Activated naive CD4-positive, alpha-beta T cell (primary cell): ENCODE measurements at regions not wholly inside any gene's neighbourhood (a gene's known extent, or its start where the extent isn't known, plus 50 kb on each side); places are given as distances from the start of the nearest gene placed in this dataset.

Source experiments
- DNase-seq, 4 experiments: peaks; one replicate each; lab custom pipeline; 2025; lab: John Stamatoyannopoulos, UW

DNA sequence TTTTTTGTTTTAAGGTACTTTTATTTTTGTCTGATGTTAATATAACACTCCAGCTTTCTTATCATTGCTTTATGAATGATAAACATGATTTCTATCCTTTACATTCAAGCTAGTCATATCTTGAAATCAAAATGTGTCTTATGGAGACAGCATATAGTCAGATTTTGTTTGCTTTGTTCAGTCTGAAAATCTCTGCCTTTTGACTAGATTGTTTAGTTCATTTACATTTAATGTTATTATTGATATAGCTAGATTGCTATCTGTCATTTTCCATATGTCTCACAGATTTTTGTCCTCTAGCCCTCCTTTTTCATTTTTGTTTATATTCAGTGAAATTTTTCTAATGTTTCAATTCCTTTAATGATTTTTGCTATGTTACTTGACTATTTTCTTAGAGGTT, 332.8 kb downstream of the SMOC2 start:
- DNase-seq = no peak

DNA sequence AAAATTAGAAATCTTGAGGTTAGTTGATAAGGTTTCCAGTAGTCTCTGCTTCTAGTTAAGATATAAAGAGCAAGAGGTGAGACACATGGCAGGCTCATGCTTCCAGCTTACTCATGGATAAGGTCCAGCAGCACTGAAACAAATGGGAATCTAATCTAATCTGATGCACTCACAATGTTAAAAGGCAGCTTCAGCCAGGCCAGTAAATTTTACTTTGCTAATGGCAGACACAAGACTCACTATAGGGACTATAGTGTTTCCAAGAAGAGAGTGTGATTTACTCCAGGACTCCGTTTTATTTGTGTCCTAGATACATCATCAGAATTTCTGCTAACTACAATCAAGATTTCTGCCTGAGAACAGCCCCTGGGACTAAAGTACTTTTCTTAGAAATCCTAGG, 324.8 kb downstream of the SMOC2 start:
- DNase-seq = no peak

DNA sequence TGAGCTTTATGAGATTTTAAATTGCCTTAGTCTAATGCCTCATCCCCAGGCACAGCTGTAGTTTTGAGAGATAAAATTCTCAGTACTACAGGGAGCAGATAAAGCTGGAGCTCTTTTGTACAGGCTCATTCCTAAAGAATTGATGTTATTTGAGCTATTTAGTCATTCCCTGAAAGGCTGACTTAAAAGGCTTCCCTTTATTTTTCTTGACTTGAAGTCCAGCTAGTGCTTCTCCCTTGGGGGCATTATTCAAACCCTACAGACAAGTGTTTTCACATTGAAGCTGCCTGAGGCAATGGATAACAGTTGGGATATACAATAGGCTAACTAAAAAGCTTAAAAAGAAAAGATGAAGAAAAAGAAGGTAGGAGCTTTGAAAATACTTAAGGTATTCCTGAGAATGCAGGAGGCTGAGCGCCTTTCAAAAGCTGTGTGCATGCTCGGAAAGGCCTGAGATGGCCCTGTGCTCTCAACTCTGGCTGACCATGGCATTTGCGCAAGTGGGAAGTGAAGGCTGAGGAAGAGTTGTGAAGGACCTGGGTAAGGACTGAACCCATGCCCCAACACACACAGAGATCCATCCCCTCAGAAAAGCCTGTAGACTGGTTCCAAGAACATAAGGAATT, 315.1 kb downstream of the SMOC2 start:
- no peak for DNase-seq

DNA sequence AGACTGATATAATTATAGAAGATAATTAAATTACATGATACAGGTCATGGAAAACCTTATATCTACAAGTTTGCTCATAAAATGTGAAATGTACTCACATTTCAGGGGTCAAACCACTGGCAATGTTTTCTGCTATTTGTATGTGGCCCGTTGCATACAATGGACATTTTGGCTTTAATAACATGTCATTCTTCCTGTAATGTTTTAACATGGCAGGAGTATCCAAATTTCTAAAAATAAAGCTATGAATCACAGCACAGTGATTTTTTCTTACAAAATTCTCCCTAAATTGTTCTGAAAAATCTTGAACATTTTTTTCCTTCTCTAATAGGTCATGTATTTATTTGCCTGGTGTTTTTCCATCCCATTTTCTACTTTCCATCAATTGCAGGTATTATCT, 305.7 kb downstream of the SMOC2 start:
- no peak for DNase-seq

DNA sequence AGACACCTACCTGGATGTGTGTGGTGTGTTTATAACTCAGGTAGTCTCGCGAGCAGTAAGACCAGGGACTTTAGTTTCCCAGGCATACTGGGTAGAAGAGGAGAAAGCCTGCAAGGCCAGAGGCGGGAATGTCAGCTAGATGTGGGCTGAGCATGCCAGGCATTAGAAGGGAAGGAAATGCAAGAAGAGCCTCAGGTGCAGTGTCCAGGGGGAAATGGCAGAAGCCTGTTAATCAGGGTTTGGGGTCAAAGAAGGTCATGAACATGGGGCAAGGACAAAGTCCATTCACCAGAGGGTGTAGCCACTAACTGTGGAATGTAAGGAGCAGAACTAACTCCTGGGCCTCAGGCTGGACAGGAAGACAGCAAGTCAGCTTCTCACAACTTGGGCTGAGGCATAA, 305.0 kb downstream of the SMOC2 start:
- no peak for DNase-seq

DNA sequence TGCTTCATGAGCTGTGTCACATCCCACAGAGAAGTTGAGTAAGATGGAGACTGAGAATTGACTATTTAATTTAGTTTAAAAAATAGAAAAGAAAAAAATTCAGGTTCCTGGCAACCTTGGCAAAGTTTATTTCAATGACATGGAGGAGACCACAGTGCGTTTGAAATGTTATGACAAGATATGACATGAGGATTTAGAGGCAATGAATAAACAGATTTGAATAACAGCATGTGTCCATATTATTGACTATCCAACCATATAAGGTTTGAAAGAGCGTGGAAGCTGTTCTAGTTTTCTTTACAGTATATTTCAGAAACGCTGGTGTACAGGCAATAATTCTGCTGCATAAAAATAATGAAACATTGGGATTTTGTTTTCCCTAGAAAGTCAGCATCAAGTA, 303.9 kb downstream of the SMOC2 start:
- no peak for DNase-seq

DNA sequence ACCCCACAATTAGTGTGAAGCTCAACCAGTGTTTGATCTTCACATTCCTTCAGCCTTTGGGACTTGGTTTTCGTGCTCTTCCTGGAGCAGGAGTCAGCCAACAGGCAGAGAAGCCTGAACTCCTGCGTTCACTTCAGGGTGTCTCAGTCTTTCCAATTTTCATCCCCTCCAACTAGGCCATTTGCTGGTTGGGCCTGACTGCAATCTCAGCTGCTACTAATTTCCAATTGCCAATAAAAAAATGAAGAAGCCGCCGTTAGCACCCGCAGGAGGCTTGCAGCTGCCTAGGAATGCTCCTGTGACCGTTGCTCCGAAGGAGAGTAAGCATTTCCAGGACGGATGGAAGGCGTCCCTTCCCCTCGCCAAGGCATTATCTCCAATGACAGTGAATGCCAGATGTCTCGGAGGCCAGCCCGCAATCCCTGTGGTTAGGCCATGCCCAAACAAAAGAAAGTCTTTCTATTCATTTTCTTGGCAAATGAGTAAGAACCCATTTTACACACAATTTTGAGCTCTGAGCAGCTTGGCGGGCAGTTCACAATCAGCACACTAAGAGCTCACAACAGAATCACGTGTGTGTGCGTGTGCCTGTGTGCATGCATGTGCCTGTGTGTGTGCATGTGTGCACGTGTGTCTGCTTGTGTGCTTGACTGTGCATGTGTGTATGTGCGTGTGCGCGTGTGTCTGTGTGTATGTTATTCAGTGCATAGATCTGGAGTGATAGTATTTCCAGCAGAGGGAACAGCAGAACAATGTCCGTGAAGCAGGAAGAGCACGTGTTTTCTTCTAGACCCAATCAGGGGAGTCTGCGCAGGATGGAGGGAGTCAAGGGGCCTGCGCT, 301.2 kb downstream of the SMOC2 start:
- DNase-seq = no peak

DNA sequence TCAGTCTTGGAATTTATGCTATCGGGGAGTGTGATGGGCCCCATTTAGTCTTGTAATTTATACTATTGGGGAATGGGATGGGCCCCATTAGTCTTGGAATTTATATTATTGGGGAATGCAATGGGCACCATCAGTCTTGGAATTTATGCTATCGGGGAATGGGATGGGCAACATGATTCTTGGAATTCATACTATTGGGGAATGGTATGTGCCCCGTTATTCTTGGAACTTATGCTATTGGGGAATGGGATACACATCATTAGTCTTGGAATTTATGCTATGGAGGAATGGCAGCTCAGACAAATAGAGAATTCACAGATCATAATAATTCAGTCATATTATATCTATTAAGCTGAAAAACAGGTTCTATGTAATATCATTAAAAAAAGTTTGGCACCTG, 300.3 kb downstream of the SMOC2 start:
- no peak for DNase-seq

DNA sequence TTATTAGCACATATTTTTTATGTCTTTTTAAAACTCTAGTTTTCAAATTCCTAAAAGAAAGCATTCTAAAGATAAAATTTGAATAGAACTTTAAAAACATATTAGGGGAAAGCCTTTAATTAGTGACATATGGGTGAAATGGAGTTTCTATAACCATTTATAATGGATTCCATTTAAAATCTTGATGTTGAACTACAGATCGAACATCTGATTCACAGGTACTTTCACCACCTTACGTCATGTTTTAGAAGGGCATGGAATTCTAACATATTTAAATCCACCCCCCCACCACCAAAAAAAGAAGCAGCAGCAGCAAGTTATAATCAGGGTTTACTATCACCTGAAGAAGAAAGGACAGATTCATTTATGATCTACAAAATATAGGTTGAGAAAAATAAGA, 298.4 kb downstream of the SMOC2 start:
- no peak for DNase-seq

DNA sequence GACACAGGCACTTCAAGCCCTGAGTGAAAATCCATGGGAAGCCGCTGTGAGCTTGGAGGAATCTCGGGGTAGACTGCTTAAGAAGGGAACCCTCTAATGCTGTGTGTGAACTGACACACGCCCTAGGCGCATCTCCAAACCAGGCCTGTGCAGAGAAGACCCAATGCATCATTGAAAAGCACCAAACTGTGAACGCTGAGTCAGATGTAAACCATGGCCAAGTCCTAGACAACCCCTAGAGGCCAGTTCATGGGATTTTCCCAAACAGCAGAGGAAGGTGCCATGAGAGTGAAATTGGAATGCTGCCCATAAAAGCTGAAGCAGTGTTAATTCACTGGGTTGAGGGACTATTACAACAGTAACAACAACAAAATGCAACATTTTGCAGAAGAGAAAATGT, 296.5 kb downstream of the SMOC2 start:
- DNase-seq = no peak

DNA sequence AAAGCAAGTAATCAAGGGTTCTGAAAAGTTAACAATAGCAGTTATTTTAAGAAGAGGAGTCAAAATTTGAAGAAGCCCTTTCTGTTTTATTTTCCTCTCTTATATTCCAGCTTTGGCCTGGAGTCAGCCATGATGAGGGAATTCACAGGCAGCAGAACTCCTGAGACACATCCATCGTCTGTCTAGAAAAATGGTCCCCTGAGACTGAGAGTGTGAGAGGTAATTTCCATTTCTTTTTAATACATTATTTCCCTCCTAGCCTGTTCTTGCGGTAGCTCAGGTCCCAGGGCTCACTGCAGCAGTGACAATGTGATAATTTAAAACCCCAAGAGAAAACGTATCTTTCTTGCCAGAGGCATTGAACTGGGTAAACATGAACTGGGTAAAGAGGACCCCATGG, 296.0 kb downstream of the SMOC2 start:
- DNase-seq = no peak

DNA sequence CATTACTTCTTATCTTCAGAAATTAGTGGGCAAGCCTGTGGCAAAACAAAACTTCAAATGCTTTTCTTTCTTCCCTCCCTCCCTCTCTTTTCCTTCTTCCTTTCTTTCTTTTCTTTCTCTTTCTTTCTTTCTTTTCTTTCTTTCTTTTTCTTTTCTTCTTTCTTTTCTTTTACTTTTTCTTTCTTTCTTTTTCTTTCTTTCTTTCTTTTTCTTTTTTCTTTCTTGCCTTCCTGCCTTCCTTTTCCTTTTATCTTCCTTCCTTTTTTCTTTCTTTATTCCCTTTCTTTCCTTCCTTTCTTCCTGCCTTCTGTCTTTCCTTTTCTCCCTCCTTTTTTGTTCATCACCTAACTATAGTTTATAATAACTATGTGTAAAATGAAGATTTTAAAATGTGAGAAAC, 295.1 kb downstream of the SMOC2 start:
- no peak for DNase-seq

DNA sequence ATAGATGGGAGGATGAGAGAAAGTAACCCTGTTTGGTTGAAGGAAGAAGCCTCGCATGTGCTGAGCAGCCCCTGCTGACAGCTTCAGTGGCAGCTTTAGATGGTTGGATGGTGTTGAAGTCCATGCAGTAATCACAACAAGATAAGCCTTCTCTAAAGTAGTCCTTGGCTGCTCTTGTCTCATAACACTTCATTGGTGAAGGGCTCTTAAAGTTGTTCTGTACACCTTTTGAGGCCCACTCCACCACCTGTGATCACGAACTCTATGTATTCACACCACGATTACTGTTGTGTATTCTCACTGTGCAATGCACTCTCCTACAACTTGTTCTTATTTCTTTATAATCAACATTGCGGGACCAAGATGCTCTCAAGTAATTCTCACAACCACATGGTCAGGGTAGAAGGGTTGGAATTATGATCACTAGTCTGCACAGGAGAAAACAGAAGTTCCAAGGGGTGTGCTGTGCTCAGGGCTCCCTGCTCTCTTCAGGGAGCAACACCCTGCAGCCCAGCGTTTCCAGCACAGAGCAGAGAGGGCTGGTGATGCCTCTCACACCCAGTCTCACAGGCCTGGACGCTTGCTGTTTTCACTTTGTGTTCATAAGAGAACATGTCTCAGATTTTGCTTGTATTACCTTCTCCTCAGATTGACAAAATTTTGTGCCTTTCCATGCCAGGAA, 294.4 kb downstream of the SMOC2 start:
- DNase-seq = no peak

DNA sequence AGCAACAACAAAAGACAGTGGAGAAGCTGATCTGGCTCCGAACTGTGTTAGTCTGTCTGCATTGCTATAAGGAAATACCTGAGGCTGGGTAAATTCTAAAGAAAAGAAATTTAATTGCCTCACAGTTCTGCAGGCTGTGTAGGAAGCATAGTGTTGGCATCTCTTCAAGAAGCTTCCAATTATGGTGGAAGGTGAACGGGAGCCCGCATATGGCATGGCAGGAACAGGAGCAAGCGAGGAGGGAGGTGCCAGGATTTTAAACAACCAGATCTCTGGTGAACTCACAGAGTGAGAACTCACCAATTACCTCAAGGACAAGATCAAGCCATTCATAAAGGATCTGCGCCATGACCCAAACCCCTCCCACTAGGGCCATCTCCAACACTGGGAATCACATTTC, 293.5 kb downstream of the SMOC2 start:
- no peak for DNase-seq

DNA sequence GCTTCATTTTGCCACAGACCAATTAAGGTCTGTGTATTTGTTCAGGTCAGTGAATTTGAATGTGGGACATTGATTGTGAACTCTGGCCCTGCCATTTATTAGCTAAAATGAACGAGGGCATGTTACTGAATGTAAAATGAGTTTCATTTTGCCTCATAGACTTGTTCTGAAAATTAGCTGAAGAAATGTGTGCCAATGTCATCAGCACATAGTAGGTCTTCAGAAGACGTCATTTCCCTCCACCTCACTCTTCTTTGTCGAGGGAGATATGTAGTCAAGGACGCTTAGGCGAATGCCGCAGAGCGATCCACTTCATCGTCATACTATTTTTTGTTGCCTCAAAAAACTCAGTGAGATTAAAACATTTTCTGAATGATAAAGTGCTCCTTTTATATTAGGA, 291.7 kb downstream of the SMOC2 start:
- DNase-seq = no peak

DNA sequence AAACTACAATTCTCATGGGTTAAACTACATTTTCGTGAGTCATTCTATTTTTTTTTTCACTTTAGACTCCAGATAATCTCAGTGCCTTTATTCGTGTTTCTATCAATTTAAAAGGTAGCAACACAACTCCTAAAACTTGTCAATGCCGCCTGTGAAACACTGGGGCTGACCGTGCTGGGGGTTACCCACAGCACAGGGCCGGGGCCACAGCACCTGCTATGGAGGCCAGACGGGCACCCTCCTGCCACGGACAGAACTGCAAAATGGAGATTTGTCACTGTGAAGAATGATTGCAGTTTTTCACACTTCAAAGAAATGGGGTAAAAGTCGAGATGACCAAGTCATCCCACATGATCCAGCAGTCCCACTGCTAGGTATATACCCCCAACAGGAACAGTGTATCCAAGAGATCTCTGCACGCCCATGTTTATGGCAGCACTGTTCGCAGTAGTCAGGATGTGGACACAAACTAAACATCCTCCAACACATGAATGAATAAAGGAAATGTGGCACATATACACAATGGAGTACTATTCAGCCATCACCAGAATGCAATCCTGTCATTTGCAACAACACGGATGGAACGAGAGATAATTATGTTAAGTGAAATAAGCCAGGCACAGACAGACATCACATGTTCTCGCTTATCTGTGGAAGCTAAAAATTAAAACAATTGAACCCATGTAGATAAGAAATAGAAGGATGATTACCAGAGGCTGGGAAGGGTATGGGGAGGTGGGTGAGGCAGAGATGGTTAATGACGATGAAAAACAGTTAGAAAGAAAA, 290.1 kb downstream of the SMOC2 start:
- DNase-seq = no peak

DNA sequence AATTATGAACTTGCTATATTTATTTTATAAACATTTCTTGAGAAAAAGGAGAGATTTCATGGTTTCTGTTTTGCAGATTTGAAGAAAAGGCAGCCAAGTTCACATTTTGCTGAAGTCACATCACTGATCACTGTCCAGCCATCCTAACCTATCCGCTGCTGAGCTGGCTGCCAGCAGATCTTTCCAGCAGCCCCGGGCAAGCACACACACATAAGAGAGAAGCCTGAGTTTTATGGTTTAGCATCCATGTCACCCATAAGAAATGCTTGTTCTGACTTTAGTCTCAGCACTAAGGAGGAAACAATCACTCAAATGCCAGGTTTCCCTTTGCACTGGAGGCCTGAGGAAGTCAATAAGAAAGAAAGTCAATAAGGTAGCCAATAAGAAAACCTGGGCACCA, 287.1 kb downstream of the SMOC2 start:
- DNase-seq = no peak

DNA sequence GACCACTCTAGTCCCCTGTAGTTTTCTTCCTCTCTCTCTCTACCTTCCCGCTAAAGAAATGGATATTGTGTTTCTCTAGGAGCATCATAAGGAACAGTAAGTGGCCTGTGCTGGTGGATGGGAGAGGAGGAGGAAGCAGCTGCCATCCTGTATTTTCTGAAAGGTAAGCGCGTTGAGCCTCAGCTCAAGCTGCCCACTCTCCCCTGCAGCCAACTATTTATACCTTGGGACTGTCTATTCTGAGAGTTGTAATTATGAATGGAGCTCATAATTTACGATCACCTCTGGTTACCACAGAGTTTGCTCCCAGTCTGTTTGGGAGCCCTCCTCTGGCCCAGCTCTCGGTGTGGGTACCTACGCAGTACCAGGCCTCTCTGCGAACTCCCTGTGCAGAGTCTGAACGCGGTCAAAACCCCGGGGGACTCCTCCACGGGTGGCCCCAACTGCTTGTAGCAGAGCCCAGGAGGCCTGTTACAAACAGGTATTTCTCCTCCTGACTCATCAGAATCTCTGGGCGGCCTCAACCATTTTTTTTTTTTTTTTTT, 285.4 kb downstream of the SMOC2 start:
- no peak for DNase-seq

DNA sequence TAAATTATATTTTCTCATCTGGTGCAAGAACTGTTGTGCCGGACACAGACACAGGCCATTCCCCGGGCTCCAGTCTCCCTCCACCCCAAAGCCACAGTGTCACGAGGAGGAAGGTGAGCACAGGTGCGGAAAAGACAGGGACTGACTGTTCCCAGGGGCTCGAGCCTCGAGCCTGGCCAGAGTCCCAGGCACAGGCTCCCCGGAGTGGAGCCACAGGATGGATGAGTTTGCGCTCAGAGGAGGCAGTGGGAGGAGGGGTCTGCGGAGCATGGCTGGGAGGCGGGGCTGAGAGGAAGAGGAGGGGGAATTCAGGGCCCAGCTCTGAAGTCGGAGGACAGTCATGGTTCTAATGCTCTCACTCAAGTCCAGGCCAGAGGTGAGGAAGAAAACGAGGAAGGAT, 284.8 kb downstream of the SMOC2 start:
- DNase-seq = no peak

DNA sequence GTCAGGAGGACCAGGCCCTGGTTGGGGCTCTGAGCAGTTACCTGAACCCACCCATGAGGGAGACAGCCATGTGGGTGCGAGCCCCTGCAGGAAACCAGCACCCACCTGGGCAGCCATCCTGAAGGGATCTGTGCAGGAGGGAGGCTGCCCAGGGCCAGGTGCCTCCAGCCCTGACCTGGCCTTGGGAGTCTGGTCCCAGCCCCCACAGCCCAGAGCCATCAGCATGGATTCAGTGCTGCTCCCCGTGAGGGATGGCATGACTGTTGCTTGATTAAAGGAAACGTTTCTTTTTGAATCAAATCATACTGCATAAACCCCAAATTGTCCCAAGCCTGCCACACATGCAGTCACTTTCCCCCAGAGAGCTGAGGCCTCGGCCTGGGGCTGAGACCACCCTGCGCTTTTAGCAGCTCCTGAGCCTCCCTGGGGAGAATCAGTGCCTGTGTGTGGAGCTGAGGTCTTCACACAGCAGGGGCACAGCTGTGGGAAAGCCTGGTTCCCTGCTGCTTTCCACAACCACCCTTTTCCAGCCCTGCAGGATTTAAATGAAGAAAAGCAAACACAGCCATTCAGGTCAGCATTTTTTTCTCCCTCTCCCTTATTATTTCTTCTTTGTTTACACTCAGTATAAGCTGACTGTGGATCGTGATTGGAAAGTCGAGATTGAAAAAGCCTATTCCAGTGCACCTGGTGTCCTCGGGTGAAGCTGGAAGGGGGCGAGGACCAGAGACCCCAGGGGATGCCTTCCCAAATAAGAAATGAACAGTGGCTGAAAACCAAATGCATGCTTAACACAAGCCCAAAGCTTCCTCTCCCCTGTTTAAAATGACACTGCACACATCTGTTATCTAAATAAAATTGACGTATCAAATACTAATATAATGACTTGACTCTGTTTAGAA, 283.9 kb downstream of the SMOC2 start:
- DNase-seq = no peak

DNA sequence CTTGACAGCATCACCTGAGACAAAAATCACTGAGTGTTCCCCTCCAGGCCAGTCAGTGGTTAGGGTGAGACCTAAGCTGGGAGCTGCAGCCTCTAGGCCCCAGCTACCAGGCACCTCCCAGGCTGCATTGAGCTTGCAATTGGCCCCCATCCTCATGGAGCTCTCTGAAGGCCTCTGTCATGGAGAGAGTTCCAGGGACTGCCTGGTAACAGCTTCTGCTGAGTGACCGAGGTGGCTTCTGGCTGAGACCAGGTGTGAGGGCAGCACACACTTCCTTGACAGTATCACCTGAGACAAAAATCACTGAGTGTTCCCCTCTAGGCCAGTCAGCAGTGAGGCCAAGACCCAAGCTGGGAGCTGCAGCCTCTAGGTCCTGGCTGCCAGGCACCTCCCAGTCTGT, 283.0 kb downstream of the SMOC2 start:
- no peak for DNase-seq
